Keratinocyte (primary cell): ENCODE measurements at regions not wholly inside any gene's neighbourhood (a gene's known extent, or its start where the extent isn't known, plus 50 kb on each side); places are given as distances from the start of the nearest gene placed in this dataset.

Source experiments
- DNase-seq: peaks from one replicate; pipeline ENCODE4 v3.0.0-alpha.2; 2011; ENCODE audit warnings: low read depth, missing footprints, low spot score
- FAIRE-seq: peaks from 2 replicates; lab custom pipeline; 2011; peaks lifted over from hg19 to GRCh38; lab: Jason Lieb, UNC
- H2AFZ ChIP-seq: 2 replicates; pipeline ENCODE4 v1.6.0; 2012; ENCODE audit warnings: low read length, control low read depth, inconsistent platforms; ENCODE audit not compliant: control insufficient read depth
- H3K27ac ChIP-seq: 2 replicates; pipeline ENCODE4 v1.5.1; 2011; ENCODE audit warnings: low read length; ENCODE audit not compliant: control insufficient read depth, insufficient read depth
- H3K27me3 ChIP-seq: 3 replicates; pipeline ENCODE4 v1.6.0; 2011; ENCODE audit warnings: low read length; ENCODE audit not compliant: control insufficient read depth, insufficient read depth; ENCODE audit errors: extremely low read depth
- H3K36me3 ChIP-seq, 2 experiments: 2 replicates in 1 of 2; 3 replicates in 1 of 2; pipeline ENCODE4 v1.5.1; 2011; ENCODE audit warnings: low read length in 2 of 2, mild to moderate bottlenecking in 1 of 2; ENCODE audit not compliant: control insufficient read depth in 2 of 2, insufficient read depth in 2 of 2; ENCODE audit errors: extremely low read depth in 1 of 2
- H3K4me1 ChIP-seq: 3 replicates; pipeline ENCODE4 v1.5.1; 2011; ENCODE audit warnings: low read length; ENCODE audit not compliant: control insufficient read depth, insufficient read depth; ENCODE audit errors: extremely low read depth
- H3K4me2 ChIP-seq: 3 replicates; pipeline ENCODE4 v1.6.0; 2011; ENCODE audit warnings: low read depth, low read length; ENCODE audit not compliant: control insufficient read depth, insufficient read depth; ENCODE audit errors: extremely low read depth
- H3K4me3 ChIP-seq, 3 experiments: fragments of 200-600 bp in 1 of 3; sonication (generic) in 1 of 3; 2 replicates in 2 of 3; 3 replicates in 1 of 3; pipeline ENCODE4 v1.5.1; 2011 to 2016; ENCODE audit warnings: low read length in 3 of 3, mild to moderate bottlenecking in 3 of 3, control low read depth in 2 of 3, inconsistent platforms in 1 of 3, low read depth in 1 of 3, mixed read lengths in 1 of 3, mixed run types in 1 of 3, moderate library complexity in 1 of 3; ENCODE audit not compliant: control insufficient read depth in 2 of 3, insufficient read depth in 2 of 3; ENCODE audit errors: extremely low read depth in 1 of 3
- H3K79me2 ChIP-seq: 2 replicates; pipeline ENCODE4 v1.6.0; 2012; ENCODE audit warnings: low read length; ENCODE audit not compliant: control insufficient read depth, insufficient read depth
- H3K9ac ChIP-seq: 3 replicates; pipeline ENCODE4 v1.6.0; 2011; ENCODE audit warnings: low read length; ENCODE audit not compliant: control insufficient read depth, insufficient read depth; ENCODE audit errors: extremely low read depth
- H3K9me1 ChIP-seq: 3 replicates; pipeline ENCODE4 v1.6.0; 2011; ENCODE audit warnings: low read length; ENCODE audit not compliant: control insufficient read depth, insufficient read depth; ENCODE audit errors: extremely low read depth
- H3K9me3 ChIP-seq: 2 replicates; pipeline ENCODE4 v1.5.1; 2012; ENCODE audit warnings: low read depth, low read length; ENCODE audit not compliant: control insufficient read depth
- H4K20me1 ChIP-seq: 3 replicates; pipeline ENCODE4 v1.6.0; 2011; ENCODE audit warnings: low read length; ENCODE audit not compliant: control insufficient read depth, insufficient read depth; ENCODE audit errors: extremely low read depth
- CTCF ChIP-seq, 3 experiments: IDR thresholded peaks in 1 of 3; conservative IDR thresholded peaks in 1 of 3; optimal IDR thresholded peaks in 1 of 3; 2 replicates in 2 of 3; 3 replicates in 1 of 3; pipeline versions ENCODE3 to v1.5.1; 2011; ENCODE audit warnings: low read length in 3 of 3, mild to moderate bottlenecking in 3 of 3, moderate library complexity in 2 of 3, control low read depth in 1 of 3, inconsistent platforms in 1 of 3; ENCODE audit not compliant: insufficient read depth in 2 of 3; ENCODE audit errors: extremely low read depth in 1 of 3
- EZH2 ChIP-seq: IDR thresholded peaks from one replicate; pipeline ENCODE4 v1.6.1; 2012; ENCODE audit warnings: inconsistent platforms, mild to moderate bottlenecking, low read length, moderate library complexity
- dilution Hi-C: fragments of 300-500 bp; cut with MboI; formaldehyde crosslinking; loops from one replicate; pipeline ENCODE4 v1.7.0; 2020; ENCODE audit warnings: low sequenced_read_pairs; ENCODE audit not compliant: extremely low pct_ligation_motif_present

- no peak overlapping the region for H3K4me3 ChIP-seq
- H2AFZ ChIP-seq = no peak overlapping the region
- H4K20me1 ChIP-seq = no peaks in the 10 kb centered on the region
- no peak for DNase-seq
- no peak overlapping the region for H3K4me2 ChIP-seq
- no peaks in the 10 kb centered on the region for H3K27me3 ChIP-seq
- FAIRE-seq = no peak
- no peaks in the 10 kb centered on the region for H3K9me3 ChIP-seq
- H3K4me1 ChIP-seq = no peaks in the 10 kb centered on the region
- no peaks in the 10 kb centered on the region for H3K9me1 ChIP-seq
- dilution Hi-C loops = no loop called here
- no peak overlapping the region for H3K9ac ChIP-seq
- no peaks in the 10 kb centered on the region for H3K36me3 ChIP-seq
- H3K27ac ChIP-seq = no peak overlapping the region
- TF ChIP-seq EZH2 = no peak
- TF ChIP-seq CTCF (optimal IDR thresholded peaks at IDR 0.05 in 1 of 3, IDR thresholded peaks at IDR 0.05 in 1 of 3, conservative IDR thresholded peaks at IDR 0.05 in 1 of 3; ENCODE audit: extremely low read depth in 1 of 3, insufficient read depth in 2 of 3, low read length in 3 of 3) = no peak
- H3K79me2 ChIP-seq = no peaks in the 10 kb centered on the region
Observed at GRCh38 chr4:104631000-104631399, 136.3 kb upstream of the CXXC4 start.

DNA sequence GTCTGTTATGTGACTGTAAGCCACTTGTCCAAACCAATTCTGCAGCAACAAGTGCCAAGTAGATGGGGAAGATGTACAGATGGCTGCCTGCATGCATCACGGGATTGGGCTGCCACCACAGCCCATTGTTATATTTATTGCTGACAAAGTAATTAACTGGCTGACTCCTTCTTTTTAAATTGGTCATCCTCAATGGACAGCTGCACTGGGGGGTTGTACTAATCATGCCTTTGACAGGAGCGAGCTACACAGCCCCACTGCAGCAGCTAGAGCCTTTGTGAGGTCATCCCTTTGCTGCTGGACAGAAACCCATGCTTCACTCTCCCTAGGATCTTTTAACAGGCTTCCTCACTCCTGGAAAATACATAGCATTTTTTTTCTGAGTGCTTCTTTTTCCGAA lies 146.7 kb upstream of the CXXC4 start:
- DNase-seq (no peak), FAIRE-seq (no peak)
- Histone ChIP-seq H3K9ac (no peak overlapping the region), H3K9me3 (no peaks in the 10 kb centered on the region), H3K79me2 (no peaks in the 10 kb centered on the region), H2AFZ (no peak overlapping the region), H3K9me1 (no peaks in the 10 kb centered on the region), H3K27ac (no peak overlapping the region), H4K20me1 (no peaks in the 10 kb centered on the region), H3K4me3 (no peak overlapping the region), H3K36me3 (no peaks in the 10 kb centered on the region), H3K27me3 (no peaks in the 10 kb centered on the region), H3K4me1 (no peaks in the 10 kb centered on the region), H3K4me2 (no peak overlapping the region)
- TF ChIP-seq EZH2 = no peak
- no peak for TF ChIP-seq CTCF (optimal IDR thresholded peaks at IDR 0.05 in 1 of 3, IDR thresholded peaks at IDR 0.05 in 1 of 3, conservative IDR thresholded peaks at IDR 0.05 in 1 of 3; ENCODE audit: extremely low read depth in 1 of 3, insufficient read depth in 2 of 3, low read length in 3 of 3)
- dilution Hi-C loops = no loop called here
